Stimulated activated CD8-positive, alpha-beta memory T cell treated with anti-CD3 and anti-CD28 coated beads, Interleukin-2, amount 100 ng/mL, for 1 hour (primary cell): ENCODE measurements at regions not wholly inside any gene's neighbourhood (a gene's known extent, or its start where the extent isn't known, plus 50 kb on each side); places are given as distances from the start of the nearest gene placed in this dataset.
"Not testable (repeated sequence)": the region's sequence is repeated elsewhere in the genome, so short reads cannot be mapped to it uniquely, and the experiment has no call there.

Experiments used
- DNase-seq, 2 donors: peaks; one replicate each; pipeline ENCODE4 v3.0.0-alpha.2; 2020; ENCODE audit warnings: low read depth in 2 of 2

DNA sequence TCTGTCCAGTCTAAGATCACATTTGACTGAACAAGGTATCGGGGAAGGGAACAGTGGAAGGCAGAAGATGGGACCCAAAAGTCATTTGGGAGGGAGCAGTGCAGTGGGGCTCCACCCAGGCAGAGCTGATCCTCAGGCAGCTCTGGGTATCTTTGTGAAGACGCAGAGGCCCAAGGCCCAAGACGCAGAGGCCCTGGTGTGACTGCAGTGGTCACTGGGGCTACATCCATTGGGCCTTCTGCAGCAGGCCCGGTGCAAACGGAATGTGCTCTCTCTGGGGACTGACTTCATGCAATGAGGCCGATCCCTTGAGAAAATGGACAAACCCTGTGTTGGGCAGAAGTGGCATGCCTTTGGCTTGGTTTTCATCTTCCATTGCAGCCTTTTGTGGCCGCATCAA lies 463.4 kb upstream of the ZNF507 start:
- no peak for DNase-seq

DNA sequence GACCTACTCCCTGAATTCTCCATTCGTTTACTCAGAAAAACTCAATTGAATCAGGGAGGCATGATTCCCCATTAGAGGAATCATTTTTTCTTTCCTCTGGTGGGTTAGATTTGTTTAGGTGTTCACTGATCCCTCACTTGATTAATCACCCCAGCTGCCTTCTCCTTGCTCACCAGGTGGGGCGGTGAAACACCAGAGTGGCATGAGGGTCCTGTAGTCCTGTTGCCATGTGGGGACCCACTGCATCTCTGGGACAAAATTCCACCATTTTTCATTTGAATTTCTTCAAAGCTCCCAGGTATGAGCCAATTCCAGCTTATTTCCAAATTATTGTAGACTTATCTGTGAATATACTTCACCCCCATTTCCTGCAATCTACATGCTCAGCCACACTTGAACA lies 462.7 kb upstream of the ZNF507 start:
- no peak for DNase-seq

DNA sequence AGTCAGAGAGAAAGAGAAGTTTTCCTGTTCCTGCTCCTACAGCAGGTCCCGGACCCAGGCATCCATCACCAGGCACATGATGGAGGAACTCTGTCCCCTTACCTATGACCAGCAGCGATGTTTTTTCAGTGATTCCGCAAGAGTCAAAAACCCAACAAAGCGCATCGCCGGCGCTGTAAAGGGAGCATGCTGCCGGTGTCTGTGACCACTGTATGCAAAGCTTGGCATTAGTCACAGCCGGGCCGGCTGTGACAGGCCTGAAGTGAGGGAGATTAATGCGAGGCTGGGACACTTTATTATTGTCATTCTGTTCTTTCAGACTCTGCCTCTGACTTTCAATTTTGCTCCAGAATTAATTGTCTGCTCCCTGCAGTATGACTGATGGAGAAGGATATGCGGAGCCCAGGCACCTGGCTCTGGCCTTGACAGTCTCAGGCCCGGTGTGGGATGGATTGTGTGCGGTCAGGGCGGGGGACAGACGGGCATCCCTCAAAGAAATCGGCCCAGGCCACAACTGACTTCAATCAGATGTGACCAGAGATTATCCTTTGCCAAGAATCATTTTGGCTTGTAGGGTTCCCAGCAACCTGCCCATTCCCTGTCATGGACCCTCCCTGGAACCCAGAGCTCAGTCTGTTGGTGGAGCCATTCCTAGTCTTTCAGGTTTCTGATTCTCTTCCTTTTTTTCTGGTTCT lies 462.0 kb upstream of the ZNF507 start:
- DNase-seq, result no peak

DNA sequence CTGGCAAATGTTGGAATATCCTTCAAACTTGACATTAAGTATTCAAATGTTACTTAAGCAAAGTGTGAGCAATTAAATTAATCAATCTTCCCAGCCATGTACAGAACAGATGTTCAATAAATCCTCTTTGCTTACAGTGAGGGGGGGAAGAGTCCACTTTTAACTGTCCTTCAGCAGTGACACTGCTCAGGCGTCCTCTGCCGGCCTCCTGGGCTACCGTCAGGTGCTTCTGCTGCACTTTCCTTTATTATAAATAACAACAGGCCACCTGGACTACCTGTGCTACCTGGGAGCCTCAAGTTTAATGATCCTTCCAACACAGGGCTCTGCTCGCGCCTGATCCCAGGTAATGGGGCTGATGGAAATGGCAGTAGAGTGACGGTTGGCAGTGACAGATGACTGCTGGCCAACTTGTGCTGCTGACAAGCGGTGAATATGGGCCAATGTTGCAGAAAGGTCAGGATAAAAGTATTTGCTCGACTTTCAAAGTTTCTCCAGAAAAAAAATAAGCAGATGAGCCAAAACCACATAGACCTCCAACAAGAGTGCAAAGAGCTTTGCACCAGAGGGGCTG lies 460.0 kb upstream of the ZNF507 start:
- DNase-seq, result no peak

DNA sequence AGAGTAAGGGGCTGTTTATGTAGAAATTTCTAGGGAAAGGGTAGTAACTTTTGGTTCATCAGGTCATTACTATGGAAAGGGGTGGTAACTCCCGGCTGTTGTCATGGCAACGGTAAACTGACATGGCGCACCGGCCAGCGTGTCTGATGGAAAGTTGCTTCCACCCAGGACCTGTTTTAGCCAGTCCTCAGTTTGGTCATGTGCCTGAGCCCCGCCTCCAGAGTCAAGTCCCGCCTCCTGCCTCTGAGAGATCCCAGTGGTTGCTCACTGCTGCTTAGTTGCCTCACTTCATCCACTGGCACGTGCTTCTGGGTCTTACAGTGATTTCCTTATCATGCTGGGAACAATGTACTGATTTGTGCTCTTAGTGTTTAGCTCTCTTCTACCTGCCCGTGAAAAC lies 455.2 kb upstream of the ZNF507 start:
- no peak for DNase-seq

DNA sequence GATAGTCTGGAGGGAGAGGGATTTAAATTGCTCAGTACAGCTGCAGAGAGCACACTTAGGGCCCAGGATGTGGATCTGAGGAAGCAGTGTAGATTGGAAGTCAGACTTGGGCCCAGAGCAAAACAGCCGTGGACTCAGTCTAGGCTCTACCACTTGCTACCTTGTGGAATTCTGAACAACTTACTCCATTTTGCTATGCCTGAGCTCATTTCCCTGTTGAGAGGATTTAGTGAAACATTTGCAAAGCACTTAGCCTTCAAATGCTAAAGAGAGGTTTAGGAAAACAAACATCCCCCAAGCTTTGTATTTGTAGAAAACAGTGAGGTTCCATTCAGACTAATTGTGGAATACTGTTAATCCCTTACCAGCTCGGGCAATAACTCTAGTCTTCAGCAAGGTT lies 453.4 kb upstream of the ZNF507 start:
- no peak for DNase-seq

DNA sequence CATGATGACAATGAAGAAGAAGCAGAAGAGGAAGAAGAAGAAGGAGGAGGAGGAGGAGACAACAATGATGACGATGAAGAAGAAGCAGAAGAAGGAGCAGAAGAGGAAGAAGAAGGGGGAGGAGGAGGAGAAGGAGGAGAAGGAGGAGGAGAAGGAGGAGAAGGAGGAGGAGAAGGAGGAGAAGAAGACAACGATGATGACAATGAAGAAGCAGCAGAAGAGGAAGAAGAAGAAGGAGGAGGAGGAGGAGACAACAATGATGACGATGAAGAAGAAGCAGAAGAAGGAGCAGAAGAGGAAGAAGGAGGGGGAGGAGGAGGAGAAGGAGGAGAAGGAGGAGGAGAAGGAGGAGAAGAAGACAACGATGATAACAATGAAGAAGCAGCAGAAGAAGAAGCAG lies 451.9 kb upstream of the ZNF507 start:
- DNase-seq, result not testable (repeated sequence)

DNA sequence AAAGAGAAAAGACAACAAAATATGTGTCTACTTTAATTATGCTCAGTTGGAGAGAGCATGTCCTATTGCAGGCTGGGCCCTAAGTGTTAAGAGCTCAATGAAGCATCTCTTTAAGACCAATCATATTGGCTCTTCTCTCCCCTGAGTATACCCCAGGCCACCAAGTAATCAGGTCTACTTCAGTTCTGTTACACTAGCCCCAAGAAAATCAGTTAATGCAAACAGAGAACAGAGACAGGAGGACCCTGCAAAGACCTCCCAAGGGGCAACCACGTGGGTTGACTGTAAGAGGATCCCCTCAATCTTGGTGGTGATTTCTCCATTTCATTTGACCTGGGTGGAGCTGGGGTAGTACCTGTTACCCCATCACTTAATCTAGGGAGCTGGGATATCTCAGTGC lies 451.0 kb upstream of the ZNF507 start:
- DNase-seq, result no peak

DNA sequence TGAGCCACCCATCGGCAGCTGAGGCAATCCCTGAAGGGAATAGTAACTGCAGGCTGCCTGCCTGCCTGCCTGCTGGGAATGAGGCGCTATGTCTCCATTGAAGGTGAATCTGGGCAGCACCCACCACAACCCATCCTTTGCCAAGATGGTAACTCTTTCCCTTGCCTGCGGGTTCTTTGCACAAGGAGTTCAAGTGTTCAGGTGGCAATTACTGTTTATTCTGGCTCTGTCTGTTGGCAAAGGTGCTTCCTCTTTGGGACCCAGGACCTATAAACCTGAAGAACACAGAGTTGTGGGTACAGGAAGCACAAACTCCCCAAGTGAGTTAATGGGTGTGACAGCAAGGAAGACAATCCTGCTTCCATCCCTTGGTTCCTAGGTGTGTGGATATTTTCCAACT lies 448.1 kb upstream of the ZNF507 start:
- DNase-seq, result no peak

DNA sequence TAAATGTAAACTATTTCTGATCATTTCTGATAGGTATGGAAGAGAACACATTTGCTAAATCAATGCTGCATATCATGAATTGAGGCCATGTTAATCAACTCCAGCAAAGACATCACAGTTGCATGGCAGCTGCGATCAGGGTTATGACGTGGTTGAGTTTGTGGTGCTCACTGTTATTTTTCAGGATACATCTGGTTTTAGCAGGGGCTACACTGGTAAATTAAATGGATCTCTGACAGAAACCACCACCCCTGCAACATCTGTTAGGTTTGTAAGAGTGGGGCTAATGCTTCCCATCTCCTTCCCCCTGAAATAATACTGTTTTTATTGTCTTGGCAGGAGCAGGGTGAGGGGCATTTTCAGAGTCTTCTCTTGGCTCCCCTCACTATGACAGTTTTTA lies 444.4 kb upstream of the ZNF507 start:
- DNase-seq, result no peak

DNA sequence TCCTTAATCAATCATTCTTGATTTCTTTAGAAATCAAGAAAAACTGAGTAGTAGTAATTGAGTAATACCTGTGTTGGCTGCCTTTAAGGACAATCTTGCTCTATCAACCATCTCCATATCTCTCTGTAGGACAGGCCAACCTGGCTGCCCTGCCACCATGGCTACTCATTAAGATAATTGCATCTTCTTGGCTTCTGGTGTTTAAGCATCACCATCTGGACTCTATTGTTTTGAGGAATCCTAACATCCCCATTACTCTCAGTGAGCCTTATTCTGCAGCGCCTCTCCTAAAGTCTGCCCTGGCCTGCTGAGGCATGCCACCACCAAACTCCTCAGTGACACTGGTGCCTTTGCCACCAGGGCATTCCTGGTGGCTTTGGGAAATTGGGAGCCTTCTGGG lies 442.6 kb upstream of the ZNF507 start:
- DNase-seq, result no peak

DNA sequence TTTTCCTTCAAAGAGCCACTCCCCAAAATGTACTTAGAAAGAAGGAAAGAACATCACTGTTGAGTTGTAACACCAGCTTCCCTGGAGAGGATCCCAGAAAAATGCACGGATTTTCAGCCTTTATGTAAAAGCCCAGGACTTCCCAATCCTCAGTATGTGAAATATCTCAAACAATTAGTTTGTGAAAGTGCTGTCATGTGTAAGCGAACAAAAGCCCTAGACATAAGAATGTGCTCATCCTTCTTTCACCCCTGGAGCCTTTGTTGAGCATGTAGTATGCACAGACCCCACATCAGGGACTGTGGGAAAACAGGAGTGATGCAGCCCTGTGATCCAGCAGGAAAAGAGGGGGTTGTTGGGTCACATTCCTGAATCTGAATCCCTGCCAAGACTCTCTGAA lies 441.4 kb upstream of the ZNF507 start:
- DNase-seq, result no peak

DNA sequence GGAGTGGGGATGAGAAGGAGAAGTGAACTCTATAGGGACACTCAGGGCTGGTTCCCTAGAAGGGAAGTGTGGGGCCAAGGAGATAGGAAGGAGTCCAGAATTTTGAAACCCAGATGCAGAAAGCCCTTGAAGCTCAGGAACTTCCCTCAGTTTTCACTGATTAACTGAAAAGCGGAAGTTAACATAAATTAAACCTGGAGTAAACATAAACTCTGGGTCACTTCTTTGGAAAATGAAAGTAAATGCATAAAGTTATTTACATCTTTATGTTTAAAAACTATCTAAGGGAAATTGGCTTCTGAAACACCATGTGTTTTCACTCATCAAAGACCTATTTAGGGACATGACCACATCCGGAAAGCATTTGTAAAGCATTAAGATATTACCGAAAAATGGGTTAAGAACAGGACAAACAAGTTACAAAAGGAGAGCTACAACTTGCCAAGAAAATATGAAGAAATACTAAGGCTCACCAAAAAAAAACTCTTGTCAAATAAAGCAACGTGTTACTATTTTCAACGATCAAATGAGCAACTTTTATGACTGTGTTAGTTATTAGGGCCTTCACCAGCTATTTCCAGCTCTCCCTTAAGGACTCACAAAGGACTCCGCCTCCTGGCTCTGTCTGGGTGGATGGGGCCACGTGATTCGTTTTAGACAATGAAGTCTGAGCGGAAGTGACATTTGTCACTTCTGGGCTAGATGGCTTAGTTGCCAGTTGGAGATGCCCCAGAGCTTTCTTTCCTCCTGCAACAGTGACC lies 439.1 kb upstream of the ZNF507 start:
- DNase-seq, result no peak

DNA sequence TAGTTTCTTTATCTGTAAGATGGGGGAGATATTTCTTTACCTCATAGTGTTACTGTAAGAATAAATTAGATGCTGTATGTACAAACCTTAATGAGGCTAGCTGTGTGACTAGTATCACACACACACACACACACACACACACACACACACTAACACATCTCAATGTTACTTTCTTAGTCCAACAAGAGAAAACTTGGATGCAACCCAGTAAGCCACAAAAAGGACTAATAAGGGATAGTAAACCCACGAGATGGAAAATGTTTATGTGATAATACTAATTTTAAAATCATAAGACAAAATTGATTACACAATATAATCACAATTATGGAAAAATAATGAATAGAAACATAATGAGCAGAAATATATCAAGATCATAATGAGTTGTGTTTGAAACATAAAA lies 437.7 kb upstream of the ZNF507 start:
- no peak for DNase-seq

DNA sequence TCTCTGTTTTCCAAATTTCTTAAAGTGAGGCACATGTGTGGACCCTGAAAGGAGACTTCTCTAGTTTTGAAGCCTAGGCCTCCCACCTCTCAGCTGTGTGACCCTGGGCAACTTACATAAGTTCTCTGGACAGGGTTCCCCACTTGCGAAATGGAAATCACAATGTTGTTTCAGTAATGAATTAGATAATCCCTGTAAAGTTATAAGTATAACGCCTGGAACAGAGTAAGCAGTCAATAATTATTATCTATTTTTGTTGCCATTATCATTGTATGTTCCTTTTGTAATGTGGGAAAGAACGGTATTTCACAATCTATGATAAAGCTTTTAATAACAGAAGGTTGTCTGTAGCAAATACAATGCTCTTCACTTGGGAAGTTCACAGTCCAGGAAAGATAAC lies 437.3 kb upstream of the ZNF507 start:
- no peak for DNase-seq

DNA sequence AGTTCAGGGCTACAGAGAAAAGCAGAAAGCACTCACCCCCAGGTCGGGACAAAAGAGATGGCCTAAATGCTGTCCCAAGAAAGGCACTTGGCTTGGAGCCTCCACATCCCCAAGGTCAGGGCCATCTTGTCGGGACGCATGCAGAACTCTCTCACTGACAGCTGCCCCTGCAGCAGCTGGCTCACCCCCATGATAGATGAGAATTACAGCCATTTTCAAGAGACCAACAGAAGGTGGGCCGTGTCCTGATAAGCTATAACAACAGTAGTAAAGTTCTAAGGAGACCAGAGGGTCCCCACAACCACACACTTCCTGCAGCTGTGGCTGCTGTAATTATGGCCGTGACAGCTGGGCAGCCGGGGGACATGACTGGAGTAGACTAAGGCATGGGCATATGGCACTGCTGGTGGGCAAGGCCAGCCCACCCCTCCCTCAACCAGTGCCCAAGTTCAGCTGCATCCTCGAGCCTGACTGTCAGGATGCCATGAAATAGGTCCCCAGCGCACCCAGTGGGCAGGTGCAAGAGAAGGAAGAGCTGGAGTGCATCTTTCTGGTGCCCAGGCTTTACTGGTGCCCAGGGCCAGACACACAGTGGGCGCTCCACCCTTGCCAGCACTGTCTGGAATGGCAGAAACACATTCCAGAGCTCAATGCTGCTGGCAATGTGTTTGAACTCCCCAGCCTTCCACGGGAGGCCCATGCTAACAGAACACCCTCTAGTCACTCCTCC lies 436.7 kb upstream of the ZNF507 start:
- DNase-seq, result no peak

DNA sequence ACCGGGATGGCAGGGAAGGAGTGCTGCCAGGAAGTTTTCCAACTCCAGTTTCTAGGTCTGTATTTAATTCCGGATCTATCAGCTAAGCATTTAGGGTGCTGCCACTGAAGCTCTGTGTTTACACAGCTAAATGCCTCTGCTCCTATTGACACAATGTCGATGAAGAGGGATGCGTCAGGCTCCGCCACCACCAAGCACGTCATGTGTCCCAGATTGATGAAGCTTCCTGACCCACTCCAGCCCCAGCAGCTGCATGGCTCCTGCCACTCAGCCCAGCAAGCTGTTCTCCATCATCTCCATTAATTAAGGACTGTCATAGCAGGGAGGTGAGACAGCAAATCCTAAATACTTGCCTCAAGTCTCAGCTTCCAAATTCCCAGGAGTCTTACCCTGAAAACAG lies 435.2 kb upstream of the ZNF507 start:
- DNase-seq, result no peak

DNA sequence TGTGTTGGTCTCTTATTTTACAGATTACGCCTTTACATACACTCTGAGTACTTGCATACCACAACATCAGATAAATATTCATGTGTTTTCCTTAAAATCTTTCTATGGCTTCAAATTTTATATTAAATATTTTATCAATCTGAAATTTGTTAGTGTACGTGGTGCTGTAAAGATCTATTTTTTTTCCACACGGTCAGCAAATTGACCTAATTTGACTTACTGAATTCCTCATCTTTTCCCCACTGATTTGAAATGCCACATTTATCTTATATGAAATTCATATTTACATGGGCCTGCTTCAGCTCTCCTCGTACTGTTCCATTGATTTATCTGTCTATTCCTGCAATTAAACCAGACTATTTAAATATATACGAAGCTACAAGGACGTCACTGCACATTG lies 433.8 kb upstream of the ZNF507 start:
- DNase-seq, result no peak

DNA sequence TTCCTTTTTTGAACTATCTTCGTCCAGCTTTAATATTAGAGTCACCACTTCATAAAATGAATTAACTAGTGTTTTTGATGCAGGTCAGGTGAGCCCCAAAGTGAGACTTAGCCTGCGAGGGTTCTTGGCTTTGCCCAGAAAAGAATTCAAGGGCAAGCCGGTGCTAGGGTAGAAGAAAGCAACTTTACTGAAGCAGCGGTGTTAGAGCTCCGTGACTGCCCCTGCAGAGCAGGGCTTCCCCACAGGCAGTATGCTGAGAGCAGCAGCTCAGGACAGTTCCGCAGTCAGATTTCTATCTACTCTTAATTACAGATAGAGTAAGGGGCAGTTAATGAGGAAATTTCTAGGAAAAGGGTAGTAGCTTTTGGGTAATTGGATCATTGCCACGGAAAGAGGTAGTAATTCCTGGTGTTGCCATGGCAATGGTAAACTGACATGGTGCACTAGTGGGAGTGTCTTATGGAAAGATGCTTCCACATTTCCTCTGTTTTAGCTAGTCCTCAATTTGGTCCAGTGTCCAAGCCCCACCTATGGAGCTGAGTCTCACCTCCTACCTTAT lies 432.2 kb upstream of the ZNF507 start:
- no peak for DNase-seq

DNA sequence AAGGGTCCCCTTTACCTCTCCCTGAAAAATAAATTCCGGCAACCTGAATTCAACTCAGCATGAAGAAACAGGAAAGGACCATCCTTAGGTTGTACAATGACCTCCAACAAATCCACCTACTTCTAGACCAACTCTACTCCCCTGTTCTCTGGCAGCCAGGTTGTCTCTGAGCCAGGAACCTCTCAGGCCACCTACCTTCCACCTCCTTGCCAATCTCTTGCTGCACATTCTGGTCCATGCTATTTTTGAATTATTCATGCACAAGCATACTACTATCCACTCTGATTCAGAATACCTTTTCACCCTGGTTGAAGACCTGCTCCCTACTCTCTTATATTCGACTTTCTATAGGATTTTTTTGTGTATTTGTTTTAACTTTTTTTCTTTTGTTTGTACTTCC lies 415.0 kb upstream of the ZNF507 start:
- no peak for DNase-seq

DNA sequence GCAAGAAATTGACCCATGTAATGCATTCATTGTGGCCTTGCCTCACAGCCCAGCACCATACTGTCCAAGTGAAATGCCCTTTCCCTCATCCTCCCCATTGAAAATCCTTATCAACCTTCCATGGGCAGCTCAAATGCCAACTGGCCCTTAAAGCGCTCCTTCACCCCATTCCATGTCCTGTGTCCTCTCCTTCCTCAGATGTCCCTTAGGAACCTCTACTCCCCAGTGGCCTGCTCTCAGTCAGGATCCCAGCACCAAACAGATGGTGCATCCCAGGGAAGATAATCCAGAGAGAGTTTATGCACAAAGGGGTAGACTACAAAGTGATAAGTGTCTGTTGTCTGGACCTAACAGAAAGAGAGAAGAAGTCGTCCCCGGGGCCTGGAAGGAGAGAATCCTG lies 407.4 kb upstream of the ZNF507 start:
- DNase-seq, result no peak

DNA sequence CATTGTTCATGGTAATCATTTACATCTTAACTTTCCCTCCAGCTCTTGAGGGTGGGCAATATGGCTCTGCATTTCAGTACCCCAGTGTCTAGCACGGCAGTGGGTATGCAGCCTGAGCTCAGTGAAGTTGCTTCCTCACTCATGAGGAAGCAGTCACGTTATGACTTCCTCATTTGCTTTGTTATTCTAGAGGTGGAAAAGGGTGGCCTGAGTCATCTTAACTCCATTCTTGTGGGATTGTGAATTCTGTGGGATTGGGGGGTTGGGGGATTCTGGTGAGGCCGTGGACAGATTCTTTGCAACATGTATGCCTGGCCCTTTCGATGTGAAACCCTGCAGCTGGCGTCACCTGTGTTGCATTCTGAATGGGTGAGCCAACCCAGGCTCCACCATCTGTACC lies 406.7 kb upstream of the ZNF507 start:
- no peak for DNase-seq
